Keratinocyte (primary cell): ENCODE measurements at regions not wholly inside any gene's neighbourhood (a gene's known extent, or its start where the extent isn't known, plus 50 kb on each side); places are given as distances from the start of the nearest gene placed in this dataset.

Experiments used
- DNase-seq: peaks from one replicate; pipeline ENCODE4 v3.0.0-alpha.2; 2011; ENCODE audit warnings: low read depth, missing footprints, low spot score
- FAIRE-seq: peaks from 2 replicates; lab custom pipeline; 2011; peaks lifted over from hg19 to GRCh38; lab: Jason Lieb, UNC
- H2AFZ ChIP-seq: 2 replicates; pipeline ENCODE4 v1.6.0; 2012; ENCODE audit warnings: low read length, control low read depth, inconsistent platforms; ENCODE audit not compliant: control insufficient read depth
- H3K27ac ChIP-seq: 2 replicates; pipeline ENCODE4 v1.5.1; 2011; ENCODE audit warnings: low read length; ENCODE audit not compliant: control insufficient read depth, insufficient read depth
- H3K27me3 ChIP-seq: 3 replicates; pipeline ENCODE4 v1.6.0; 2011; ENCODE audit warnings: low read length; ENCODE audit not compliant: control insufficient read depth, insufficient read depth; ENCODE audit errors: extremely low read depth
- H3K36me3 ChIP-seq, 2 experiments: 2 replicates in 1 of 2; 3 replicates in 1 of 2; pipeline ENCODE4 v1.5.1; 2011; ENCODE audit warnings: low read length in 2 of 2, mild to moderate bottlenecking in 1 of 2; ENCODE audit not compliant: control insufficient read depth in 2 of 2, insufficient read depth in 2 of 2; ENCODE audit errors: extremely low read depth in 1 of 2
- H3K4me1 ChIP-seq: 3 replicates; pipeline ENCODE4 v1.5.1; 2011; ENCODE audit warnings: low read length; ENCODE audit not compliant: control insufficient read depth, insufficient read depth; ENCODE audit errors: extremely low read depth
- H3K4me2 ChIP-seq: 3 replicates; pipeline ENCODE4 v1.6.0; 2011; ENCODE audit warnings: low read depth, low read length; ENCODE audit not compliant: control insufficient read depth, insufficient read depth; ENCODE audit errors: extremely low read depth
- H3K4me3 ChIP-seq, 3 experiments: fragments of 200-600 bp in 1 of 3; sonication (generic) in 1 of 3; 2 replicates in 2 of 3; 3 replicates in 1 of 3; pipeline ENCODE4 v1.5.1; 2011 to 2016; ENCODE audit warnings: low read length in 3 of 3, mild to moderate bottlenecking in 3 of 3, control low read depth in 2 of 3, inconsistent platforms in 1 of 3, low read depth in 1 of 3, mixed read lengths in 1 of 3, mixed run types in 1 of 3, moderate library complexity in 1 of 3; ENCODE audit not compliant: control insufficient read depth in 2 of 3, insufficient read depth in 2 of 3; ENCODE audit errors: extremely low read depth in 1 of 3
- H3K79me2 ChIP-seq: 2 replicates; pipeline ENCODE4 v1.6.0; 2012; ENCODE audit warnings: low read length; ENCODE audit not compliant: control insufficient read depth, insufficient read depth
- H3K9ac ChIP-seq: 3 replicates; pipeline ENCODE4 v1.6.0; 2011; ENCODE audit warnings: low read length; ENCODE audit not compliant: control insufficient read depth, insufficient read depth; ENCODE audit errors: extremely low read depth
- H3K9me1 ChIP-seq: 3 replicates; pipeline ENCODE4 v1.6.0; 2011; ENCODE audit warnings: low read length; ENCODE audit not compliant: control insufficient read depth, insufficient read depth; ENCODE audit errors: extremely low read depth
- H3K9me3 ChIP-seq: 2 replicates; pipeline ENCODE4 v1.5.1; 2012; ENCODE audit warnings: low read depth, low read length; ENCODE audit not compliant: control insufficient read depth
- H4K20me1 ChIP-seq: 3 replicates; pipeline ENCODE4 v1.6.0; 2011; ENCODE audit warnings: low read length; ENCODE audit not compliant: control insufficient read depth, insufficient read depth; ENCODE audit errors: extremely low read depth
- CTCF ChIP-seq, 3 experiments: IDR thresholded peaks in 1 of 3; conservative IDR thresholded peaks in 1 of 3; optimal IDR thresholded peaks in 1 of 3; 2 replicates in 2 of 3; 3 replicates in 1 of 3; pipeline versions ENCODE3 to v1.5.1; 2011; ENCODE audit warnings: low read length in 3 of 3, mild to moderate bottlenecking in 3 of 3, moderate library complexity in 2 of 3, control low read depth in 1 of 3, inconsistent platforms in 1 of 3; ENCODE audit not compliant: insufficient read depth in 2 of 3; ENCODE audit errors: extremely low read depth in 1 of 3
- EZH2 ChIP-seq: IDR thresholded peaks from one replicate; pipeline ENCODE4 v1.6.1; 2012; ENCODE audit warnings: inconsistent platforms, mild to moderate bottlenecking, low read length, moderate library complexity
- dilution Hi-C: fragments of 300-500 bp; cut with MboI; formaldehyde crosslinking; loops from one replicate; pipeline ENCODE4 v1.7.0; 2020; ENCODE audit warnings: low sequenced_read_pairs; ENCODE audit not compliant: extremely low pct_ligation_motif_present

- H3K4me3 ChIP-seq = no peak overlapping the region
- no peaks in the 10 kb centered on the region for H3K27me3 ChIP-seq
- H3K36me3 ChIP-seq = no peaks in the 10 kb centered on the region
- no peaks in the 10 kb centered on the region for H3K4me1 ChIP-seq
- no peak overlapping the region for H2AFZ ChIP-seq
- H3K9me3 ChIP-seq = no peaks in the 10 kb centered on the region
- TF ChIP-seq EZH2 (no peak), CTCF (optimal IDR thresholded peaks at IDR 0.05 in 1 of 3, IDR thresholded peaks at IDR 0.05 in 1 of 3, conservative IDR thresholded peaks at IDR 0.05 in 1 of 3; ENCODE audit: extremely low read depth in 1 of 3, insufficient read depth in 2 of 3, low read length in 3 of 3) (no peak)
- H3K9ac ChIP-seq = no peak overlapping the region
- DNase-seq (no peak), FAIRE-seq (no peak)
- H3K4me2 ChIP-seq = no peak overlapping the region
- no peaks in the 10 kb centered on the region for H3K79me2 ChIP-seq
- dilution Hi-C loops = no loop called here
- no peaks in the 10 kb centered on the region for H4K20me1 ChIP-seq
- H3K9me1 ChIP-seq = no peaks in the 10 kb centered on the region
- H3K27ac ChIP-seq = no peak overlapping the region
Observed at GRCh38 chr12:41743835-41744234, 400.8 kb downstream of the GXYLT1 start.

- H3K9me1 ChIP-seq = no peaks in the 10 kb centered on the region
- H3K36me3 ChIP-seq = no peaks in the 10 kb centered on the region
- H3K4me1 ChIP-seq = no peaks in the 10 kb centered on the region
- no peak overlapping the region for H3K9ac ChIP-seq
- no peaks in the 10 kb centered on the region for H4K20me1 ChIP-seq
- no peak overlapping the region for H3K4me2 ChIP-seq
- H3K27me3 ChIP-seq = no peaks in the 10 kb centered on the region
- DNase-seq (no peak), FAIRE-seq (no peak)
- TF ChIP-seq CTCF (optimal IDR thresholded peaks at IDR 0.05 in 1 of 3, IDR thresholded peaks at IDR 0.05 in 1 of 3, conservative IDR thresholded peaks at IDR 0.05 in 1 of 3; ENCODE audit: extremely low read depth in 1 of 3, insufficient read depth in 2 of 3, low read length in 3 of 3) = no peak
- TF ChIP-seq EZH2 = no peak
- no peaks in the 10 kb centered on the region for H3K9me3 ChIP-seq
- dilution Hi-C loops = no loop called here
- H3K4me3 ChIP-seq = no peak overlapping the region
- no peaks in the 10 kb centered on the region for H3K79me2 ChIP-seq
- no peak overlapping the region for H2AFZ ChIP-seq
- H3K27ac ChIP-seq = no peak overlapping the region
Observed at GRCh38 chr12:41739066-41739465, 405.6 kb downstream of the GXYLT1 start.
